ENCODE measurements at regions not wholly inside any gene's neighbourhood (a gene's known extent, or its start where the extent isn't known, plus 50 kb on each side); places are given as distances from the start of the nearest gene placed in this dataset.

DNA sequence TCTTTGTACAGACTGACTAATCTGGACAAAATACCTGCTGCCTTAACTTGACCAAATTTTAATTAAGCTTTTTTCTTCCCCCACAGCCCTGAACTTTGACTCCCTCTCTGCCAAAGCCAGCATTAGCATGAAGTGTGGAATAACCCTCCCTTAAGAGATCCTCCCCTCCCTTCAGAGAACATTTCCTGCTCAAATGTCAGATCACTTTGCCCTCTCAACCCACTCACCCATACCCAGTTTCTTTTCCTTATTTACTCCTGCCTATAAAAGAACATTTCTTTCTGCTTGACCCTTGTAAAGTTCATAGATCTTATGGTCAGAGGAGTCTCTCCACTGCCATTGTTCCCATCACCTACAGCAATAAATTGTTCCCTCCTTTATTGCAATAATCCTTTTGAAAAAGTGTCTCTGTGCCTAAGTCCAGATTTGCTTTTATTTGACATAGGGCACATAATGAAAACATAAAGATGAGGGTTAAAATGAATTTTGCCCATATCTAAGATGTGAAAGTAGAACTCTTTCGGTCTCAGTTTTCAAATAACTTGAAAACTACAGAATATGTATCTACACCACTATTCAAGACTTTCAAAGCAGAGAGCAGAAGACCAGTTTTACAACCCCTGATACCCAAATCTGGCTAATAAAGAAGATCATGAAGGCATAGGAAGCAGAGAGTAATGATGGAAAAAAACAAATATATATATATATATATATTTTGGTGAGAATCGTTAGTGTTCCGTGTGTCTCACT is 289.7 kb upstream of the ANXA10 start:
- Histone ChIP-seq H3K27me3 (no peaks in the 10 kb centered on the region), H3K4me1 (no peaks in the 10 kb centered on the region)
- TF ChIP-seq POLR2A (IDR thresholded peaks at IDR 0.05) = no peak
- TF ChIP-seq, protein P1, sequence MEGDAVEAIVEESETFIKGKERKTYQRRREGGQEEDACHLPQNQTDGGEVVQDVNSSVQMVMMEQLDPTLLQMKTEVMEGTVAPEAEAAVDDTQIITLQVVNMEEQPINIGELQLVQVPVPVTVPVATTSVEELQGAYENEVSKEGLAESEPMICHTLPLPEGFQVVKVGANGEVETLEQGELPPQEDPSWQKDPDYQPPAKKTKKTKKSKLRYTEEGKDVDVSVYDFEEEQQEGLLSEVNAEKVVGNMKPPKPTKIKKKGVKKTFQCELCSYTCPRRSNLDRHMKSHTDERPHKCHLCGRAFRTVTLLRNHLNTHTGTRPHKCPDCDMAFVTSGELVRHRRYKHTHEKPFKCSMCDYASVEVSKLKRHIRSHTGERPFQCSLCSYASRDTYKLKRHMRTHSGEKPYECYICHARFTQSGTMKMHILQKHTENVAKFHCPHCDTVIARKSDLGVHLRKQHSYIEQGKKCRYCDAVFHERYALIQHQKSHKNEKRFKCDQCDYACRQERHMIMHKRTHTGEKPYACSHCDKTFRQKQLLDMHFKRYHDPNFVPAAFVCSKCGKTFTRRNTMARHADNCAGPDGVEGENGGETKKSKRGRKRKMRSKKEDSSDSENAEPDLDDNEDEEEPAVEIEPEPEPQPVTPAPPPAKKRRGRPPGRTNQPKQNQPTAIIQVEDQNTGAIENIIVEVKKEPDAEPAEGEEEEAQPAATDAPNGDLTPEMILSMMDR (IDR thresholded peaks at IDR 0.05) = no peak

DNA sequence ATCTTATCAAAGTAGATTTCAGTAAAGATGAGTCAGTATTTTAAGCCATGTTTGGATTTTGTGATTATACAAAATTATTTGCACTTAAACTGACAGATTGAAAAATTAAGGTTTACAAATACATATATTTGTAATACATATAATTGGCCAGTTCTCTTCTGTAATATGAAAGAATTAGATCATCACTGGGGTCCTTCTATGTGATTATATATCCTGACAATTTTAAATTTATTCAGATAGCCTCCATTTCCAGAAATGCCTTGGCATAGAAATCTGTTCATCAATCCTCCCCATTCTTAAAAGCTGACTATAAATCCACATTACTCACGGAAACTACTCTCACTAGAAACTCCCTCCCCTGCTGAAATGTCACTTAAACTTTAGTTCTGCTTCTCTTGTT is 280.4 kb upstream of the ANXA10 start:
- no peak for DNase-seq
- Histone ChIP-seq H3K36me3 (no peaks in the 10 kb centered on the region), H3K27me3 (no peaks in the 10 kb centered on the region)

More for the DNA sequence above, 289.7 kb upstream of the ANXA10 start:
- no peaks in the 10 kb centered on the region for H3K36me3 ChIP-seq
- H3K4me3 ChIP-seq = no peak overlapping the region
- no peak for DNase-seq
- no peaks in the 10 kb centered on the region for H3K9me3 ChIP-seq
- H3K27ac ChIP-seq = no peak overlapping the region

DNA sequence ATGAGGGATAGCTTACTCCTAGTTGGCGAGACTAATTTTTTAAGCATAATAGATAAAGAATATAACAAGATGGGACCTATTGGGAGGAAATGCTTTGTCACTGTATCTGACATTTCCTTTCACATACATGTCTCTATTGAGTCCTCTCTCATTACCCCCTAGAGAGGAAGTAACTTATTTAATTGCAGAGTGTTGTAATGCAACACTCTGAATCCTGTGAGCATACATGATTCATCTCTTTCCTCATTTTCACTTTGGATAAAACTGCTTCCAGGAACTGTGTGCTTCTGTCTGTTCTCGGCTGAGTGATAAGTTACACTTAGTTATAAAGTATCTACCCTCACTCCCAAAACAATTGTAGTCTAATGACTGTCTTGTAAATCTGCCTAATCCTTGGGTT is 266.1 kb upstream of the ANXA10 start:
- H3K27ac ChIP-seq = no peak overlapping the region
- H3K4me1 ChIP-seq = no peaks in the 10 kb centered on the region
- no peaks in the 10 kb centered on the region for H3K9me3 ChIP-seq
- H3K4me3 ChIP-seq = no peak overlapping the region
- no peaks in the 10 kb centered on the region for H3K36me3 ChIP-seq
- TF ChIP-seq POLR2A (IDR thresholded peaks at IDR 0.05) = no peak
- TF ChIP-seq, protein P1 (IDR thresholded peaks at IDR 0.05) = no peak
- DNase-seq = no peak
- H3K27me3 ChIP-seq = no peaks in the 10 kb centered on the region

More for the DNA sequence above, 280.4 kb upstream of the ANXA10 start:
- no peaks in the 10 kb centered on the region for H3K9me3 ChIP-seq
- H3K4me1 ChIP-seq = no peaks in the 10 kb centered on the region
- TF ChIP-seq, protein P1 (IDR thresholded peaks at IDR 0.05) = no peak
- no peak for TF ChIP-seq POLR2A (IDR thresholded peaks at IDR 0.05)
- H3K4me3 ChIP-seq = no peak overlapping the region
- H3K27ac ChIP-seq = no peak overlapping the region

DNA sequence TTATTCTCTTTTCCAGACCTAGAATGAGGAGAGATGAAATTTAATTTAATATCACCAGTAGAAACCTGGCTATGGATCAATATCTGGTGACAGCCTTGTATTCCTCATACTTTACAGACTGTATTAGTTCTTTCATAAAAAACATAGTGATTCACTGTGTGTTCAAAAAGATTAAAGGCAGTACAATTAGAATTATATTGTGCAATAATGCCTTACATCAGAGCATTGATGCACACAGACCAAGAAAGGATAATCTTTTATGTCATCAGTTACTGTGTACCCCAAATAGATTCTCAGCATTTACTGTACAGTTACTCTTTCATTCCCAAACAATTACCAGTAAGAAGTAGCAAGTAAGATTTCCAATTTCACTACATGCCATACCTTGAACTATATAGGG is 260.5 kb upstream of the ANXA10 start:
- Histone ChIP-seq H3K27ac (no peak overlapping the region), H3K36me3 (no peaks in the 10 kb centered on the region), H3K4me1 (no peaks in the 10 kb centered on the region), H3K9me3 (no peaks in the 10 kb centered on the region), H3K27me3 (no peaks in the 10 kb centered on the region), H3K4me3 (no peak overlapping the region)
- TF ChIP-seq POLR2A (IDR thresholded peaks at IDR 0.05) = no peak
- TF ChIP-seq, protein P1 (IDR thresholded peaks at IDR 0.05) = no peak
- DNase-seq = no peak

DNA sequence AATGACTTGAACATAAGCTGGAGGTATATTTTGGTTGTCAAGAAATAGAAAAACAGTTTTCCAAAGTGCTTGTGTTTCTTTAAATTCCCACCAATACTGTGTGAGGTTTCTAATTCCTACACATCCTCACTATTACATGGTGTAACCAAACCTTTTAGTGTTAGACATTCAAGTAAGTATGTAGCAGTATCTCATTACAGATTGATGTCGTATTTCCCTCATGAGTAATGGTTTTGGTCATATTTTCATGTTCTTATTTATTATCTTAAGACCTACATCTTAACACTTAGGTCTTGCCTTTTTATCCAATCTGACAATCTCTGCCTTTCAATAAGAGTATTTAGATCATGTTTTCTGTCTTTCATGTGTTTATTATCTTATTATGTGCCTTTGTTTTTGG is 253.7 kb upstream of the ANXA10 start:
- Histone ChIP-seq H3K9me3 (peaks cover 0 to 4% (median 0%) of the 10 kb centered on the region in 4 donors), H3K36me3 (no peaks in the 10 kb centered on the region), H3K4me1 (no peaks in the 10 kb centered on the region), H3K27ac (no peak overlapping the region), H3K27me3 (no peaks in the 10 kb centered on the region), H3K4me3 (no peak overlapping the region)
- DNase-seq = no peak
- TF ChIP-seq POLR2A (IDR thresholded peaks at IDR 0.05) = no peak
- TF ChIP-seq, protein P1 (IDR thresholded peaks at IDR 0.05) = no peak

Data from Peyer's patch (tissue), 4 donors.